ENCODE measurements at regions not wholly inside any gene's neighbourhood (a gene's known extent, or its start where the extent isn't known, plus 50 kb on each side); places are given as distances from the start of the nearest gene placed in this dataset.

- Histone ChIP-seq H3K9ac (ENCODE audit: low read length) (no peak overlapping the region), H3K4me2 (ENCODE audit: low read length) (no peak overlapping the region), H2AFZ (ENCODE audit: low read depth, low read length) (no peak overlapping the region), H3K27me3 (ENCODE audit: insufficient read depth, low read depth, low read length) (no peaks in the 10 kb centered on the region), H3K4me3 (ENCODE audit: low read length) (no peak overlapping the region), H3K36me3 (ENCODE audit: insufficient read depth, low read length) (no peaks in the 10 kb centered on the region), H3K27ac (ENCODE audit: low read length) (no peak overlapping the region), H3K9me2 (ENCODE audit: insufficient read depth, low read length) (no peaks in the 10 kb centered on the region), H3F3A (ENCODE audit: insufficient read depth, low read length, poor library complexity, severe bottlenecking) (no peaks in the 10 kb centered on the region), H4K20me1 (ENCODE audit: insufficient read depth) (no peaks in the 10 kb centered on the region), H3K9me3 (ENCODE audit: low read length) (no peaks in the 10 kb centered on the region), H3K79me2 (replicated peaks; ENCODE audit: insufficient read depth, low read length) (no peaks in the 10 kb centered on the region)
- TF ChIP-seq EZH2 (IDR thresholded peaks at IDR 0.05; ENCODE audit: borderline replicate concordance, insufficient read depth, low read length, poor library complexity, severe bottlenecking) (no peak), EP300 (conservative IDR thresholded peaks at IDR 0.05; ENCODE audit: poor library complexity, severe bottlenecking) (no peak), REST (IDR thresholded peaks at IDR 0.05; ENCODE audit: borderline replicate concordance) (no peak), RAD21 (conservative IDR thresholded peaks at IDR 0.05) (no peak), SMC3 (conservative IDR thresholded peaks at IDR 0.05; ENCODE audit: poor library complexity) (no peak), TAF1 (IDR thresholded peaks at IDR 0.05; ENCODE audit: low read depth) (no peak), MXI1 (conservative IDR thresholded peaks at IDR 0.05; ENCODE audit: poor library complexity, severe bottlenecking) (no peak), CTCF (IDR thresholded peaks at IDR 0.05; ENCODE audit: poor library complexity, severe bottlenecking) (no peak)
Measured at GRCh38 chr16:85215478-85216118, 103.3 kb upstream of the CIBAR2 start.

GRCh38 chr16:85216522-85217375, 104.5 kb upstream of the CIBAR2 start:
- Histone ChIP-seq H3K4me2 (ENCODE audit: low read length) (no peak overlapping the region), H3K36me3 (ENCODE audit: insufficient read depth, low read length) (no peaks in the 10 kb centered on the region), H3K9me2 (ENCODE audit: insufficient read depth, low read length) (no peaks in the 10 kb centered on the region), H3K79me2 (replicated peaks; ENCODE audit: insufficient read depth, low read length) (no peaks in the 10 kb centered on the region), H2AFZ (ENCODE audit: low read depth, low read length) (no peak overlapping the region), H3K27me3 (ENCODE audit: insufficient read depth, low read depth, low read length) (no peaks in the 10 kb centered on the region), H4K20me1 (ENCODE audit: insufficient read depth) (no peaks in the 10 kb centered on the region), H3K9ac (ENCODE audit: low read length) (no peak overlapping the region), H3F3A (ENCODE audit: insufficient read depth, low read length, poor library complexity, severe bottlenecking) (no peaks in the 10 kb centered on the region), H3K9me3 (ENCODE audit: low read length) (no peaks in the 10 kb centered on the region), H3K27ac (ENCODE audit: low read length) (no peak overlapping the region), H3K4me3 (ENCODE audit: low read length) (no peak overlapping the region)
- TF ChIP-seq EP300 (conservative IDR thresholded peaks at IDR 0.05; ENCODE audit: poor library complexity, severe bottlenecking) = no peak
- no peak for TF ChIP-seq REST (IDR thresholded peaks at IDR 0.05; ENCODE audit: borderline replicate concordance)
- no peak for TF ChIP-seq CTCF (IDR thresholded peaks at IDR 0.05; ENCODE audit: poor library complexity, severe bottlenecking)
- no peak for TF ChIP-seq SMC3 (conservative IDR thresholded peaks at IDR 0.05; ENCODE audit: poor library complexity)
- no peak for TF ChIP-seq EZH2 (IDR thresholded peaks at IDR 0.05; ENCODE audit: borderline replicate concordance, insufficient read depth, low read length, poor library complexity, severe bottlenecking)
